HUES64 (cell line): ENCODE measurements at regions not wholly inside any gene's neighbourhood (a gene's known extent, or its start where the extent isn't known, plus 50 kb on each side); places are given as distances from the start of the nearest gene placed in this dataset.
"Not testable (repeated sequence)": the region's sequence is repeated elsewhere in the genome, so short reads cannot be mapped to it uniquely, and the experiment has no call there.

Experiments used
- H3K27ac ChIP-seq: 2 replicates; pipeline ENCODE4 v1.7.0; 2013; ENCODE audit warnings: low read depth, low read length, inconsistent platforms
- H3K27me3 ChIP-seq: 2 replicates; pipeline ENCODE4 v1.6.1; 2013; ENCODE audit warnings: mild to moderate bottlenecking, low read length; ENCODE audit not compliant: insufficient read depth
- H3K36me3 ChIP-seq: 2 replicates; pipeline ENCODE4 v1.6.1; 2013; ENCODE audit warnings: mild to moderate bottlenecking, low read length; ENCODE audit not compliant: insufficient read depth
- H3K4me1 ChIP-seq: 2 replicates; pipeline ENCODE4 v1.6.1; 2013; ENCODE audit warnings: mild to moderate bottlenecking, low read length, moderate library complexity; ENCODE audit not compliant: insufficient read depth
- H3K4me3 ChIP-seq: 2 replicates; pipeline ENCODE4 v1.5.1; 2013; ENCODE audit warnings: mild to moderate bottlenecking, low read length, moderate library complexity
- H3K9ac ChIP-seq: 2 replicates; pipeline ENCODE4 v1.6.1; 2013; ENCODE audit warnings: mild to moderate bottlenecking, low read depth, low read length
- H3K9me3 ChIP-seq: 2 replicates; pipeline ENCODE4 v1.6.1; 2013; ENCODE audit warnings: low read depth, low read length; ENCODE audit not compliant: insufficient read depth
- WGBS: fragments of 150-250, 120-280 bp; methylation state at CpG from one replicate; pipeline ENCODE4 v1.1.7; 2013; ENCODE audit warnings: missing lambda C conversion rate; 5-methylcytosine and 5-hydroxymethylcytosine counted together

GRCh38 chr2:187684174-187684573 lies 129.9 kb upstream of the TFPI start:
- Histone ChIP-seq H3K9ac (no peak overlapping the region), H3K27ac (no peak overlapping the region), H3K9me3 (no peaks in the 10 kb centered on the region), H3K27me3 (no peaks in the 10 kb centered on the region), H3K4me1 (peaks cover 5% of the 10 kb centered on the region), H3K4me3 (no peak overlapping the region), H3K36me3 (no peaks in the 10 kb centered on the region)
- 100% methylated on average over 1 of the region's 1 CpG for WGBS

- Histone ChIP-seq H3K9me3 (no peaks in the 10 kb centered on the region), H3K27me3 (no peaks in the 10 kb centered on the region), H3K4me3 (no peak overlapping the region), H3K9ac (no peak overlapping the region), H3K27ac (no peak overlapping the region), H3K36me3 (no peaks in the 10 kb centered on the region), H3K4me1 (peaks cover 4% of the 10 kb centered on the region)
- WGBS, result 96% methylated on average over 6 of the region's 6 CpGs
Observed at GRCh38 chr2:187686416-187687024, 132.3 kb upstream of the TFPI start.

GRCh38 chr2:187687585-187687984 lies 133.3 kb upstream of the TFPI start:
- no peaks in the 10 kb centered on the region for H3K36me3 ChIP-seq

GRCh38 chr2:187689372-187689771 lies 135.1 kb upstream of the TFPI start:
- Histone ChIP-seq H3K4me3 (no peak overlapping the region), H3K9me3 (no peaks in the 10 kb centered on the region), H3K27me3 (no peaks in the 10 kb centered on the region), H3K9ac (no peak overlapping the region), H3K36me3 (no peaks in the 10 kb centered on the region), H3K27ac (no peak overlapping the region), H3K4me1 (no peaks in the 10 kb centered on the region; the same call in 1 of the 2 replicates)

More at GRCh38 chr2:187687585-187687984, 133.3 kb upstream of the TFPI start:
- Histone ChIP-seq H3K27me3 (no peaks in the 10 kb centered on the region), H3K9ac (no peak overlapping the region), H3K4me3 (no peak overlapping the region), H3K4me1 (peaks cover 4% of the 10 kb centered on the region), H3K27ac (no peak overlapping the region), H3K9me3 (no peaks in the 10 kb centered on the region)
- WGBS, result no CpG with 5 or more reads among the region's 2 CpGs

- Histone ChIP-seq H3K27ac (no peak overlapping the region), H3K27me3 (no peaks in the 10 kb centered on the region), H3K9ac (no peak overlapping the region), H3K36me3 (no peaks in the 10 kb centered on the region), H3K9me3 (no peaks in the 10 kb centered on the region), H3K4me3 (no peak overlapping the region), H3K4me1 (no peaks in the 10 kb centered on the region)
- 94% methylated on average over 3 of the region's 3 CpGs for WGBS
Observed at GRCh38 chr2:187693923-187694322, 139.7 kb upstream of the TFPI start.

GRCh38 chr2:187696644-187697043 lies 142.4 kb upstream of the TFPI start:
- H3K4me1 ChIP-seq, result peaks cover 16% of the 10 kb centered on the region
- H3K27ac ChIP-seq, H3K4me3 ChIP-seq, H3K36me3 ChIP-seq, H3K27me3 ChIP-seq, H3K9me3 ChIP-seq, H3K9ac ChIP-seq: not testable (repeated sequence)
- WGBS, result 93% methylated on average over 7 of the region's 7 CpGs

GRCh38 chr2:187698374-187699110 lies 144.3 kb upstream of the TFPI start:
- 95% methylated on average over 2 of the region's 2 CpGs for WGBS
- Histone ChIP-seq H3K27me3 (no peaks in the 10 kb centered on the region), H3K9ac (no peak overlapping the region), H3K27ac (no peak overlapping the region), H3K4me1 (peaks cover 30% of the 10 kb centered on the region), H3K36me3 (no peaks in the 10 kb centered on the region), H3K4me3 (no peak overlapping the region), H3K9me3 (no peaks in the 10 kb centered on the region)

GRCh38 chr2:187702157-187702556 lies 147.9 kb upstream of the TFPI start:
- no peaks in the 10 kb centered on the region for H3K9me3 ChIP-seq
- WGBS, result 43% methylated on average over 1 of the region's 1 CpG
- H3K4me3 ChIP-seq, result no peak overlapping the region
- no peak overlapping the region for H3K9ac ChIP-seq
- H3K4me1 ChIP-seq, result peaks cover 30% of the 10 kb centered on the region
- no peaks in the 10 kb centered on the region for H3K36me3 ChIP-seq
- peak overlapping the region; percentile 16; the same call in 1 of the 2 replicates for H3K27ac ChIP-seq
- H3K27me3 ChIP-seq, result no peaks in the 10 kb centered on the region

GRCh38 chr2:187708272-187708671 lies 154.0 kb upstream of the TFPI start:
- Histone ChIP-seq H3K27ac (no peak overlapping the region), H3K4me3 (no peak overlapping the region)

GRCh38 chr2:187709065-187709464 lies 154.8 kb upstream of the TFPI start:
- Histone ChIP-seq H3K27me3 (no peaks in the 10 kb centered on the region), H3K4me3 (no peak overlapping the region), H3K36me3 (no peaks in the 10 kb centered on the region), H3K9me3 (no peaks in the 10 kb centered on the region), H3K27ac (no peak overlapping the region), H3K4me1 (peaks cover 17% of the 10 kb centered on the region), H3K9ac (no peak overlapping the region)
- WGBS, result no CpG with 5 or more reads among the region's 2 CpGs

More at GRCh38 chr2:187708272-187708671, 154.0 kb upstream of the TFPI start:
- WGBS, result 100% methylated on average over 1 of the region's 1 CpG
- Histone ChIP-seq H3K9me3 (no peaks in the 10 kb centered on the region), H3K4me1 (peaks cover 16% of the 10 kb centered on the region), H3K27me3 (no peaks in the 10 kb centered on the region), H3K9ac (no peak overlapping the region), H3K36me3 (no peaks in the 10 kb centered on the region)

GRCh38 chr2:187710791-187711521 lies 156.7 kb upstream of the TFPI start:
- Histone ChIP-seq H3K4me1 (peaks cover 17% of the 10 kb centered on the region), H3K4me3 (no peak overlapping the region), H3K9ac (no peak overlapping the region), H3K9me3 (peaks cover 14% of the 10 kb centered on the region), H3K27me3 (no peaks in the 10 kb centered on the region), H3K27ac (no peak overlapping the region), H3K36me3 (no peaks in the 10 kb centered on the region; the same call in 1 of the 2 replicates)
